Osteoblast (primary cell): ENCODE measurements at regions not wholly inside any gene's neighbourhood (a gene's known extent, or its start where the extent isn't known, plus 50 kb on each side); places are given as distances from the start of the nearest gene placed in this dataset.
A peak's percentile ranks its signal among the peaks of the same experiment; 100 is the strongest.

Experiments
- DNase-seq: peaks from one replicate; pipeline ENCODE4 v3.0.0; 2011; ENCODE audit warnings: low spot score, mixed read lengths; ENCODE audit not compliant: insufficient read length; ENCODE audit errors: missing footprints
- H2AFZ ChIP-seq: 2 replicates; pipeline ENCODE4 v1.6.0; 2011; ENCODE audit warnings: mild to moderate bottlenecking, low read length
- H3K27ac ChIP-seq: 2 replicates; pipeline ENCODE4 v1.5.1; 2011; ENCODE audit warnings: mild to moderate bottlenecking, low read depth, low read length, moderate library complexity
- H3K27me3 ChIP-seq: 2 replicates; pipeline ENCODE4 v1.6.0; 2012; ENCODE audit warnings: mild to moderate bottlenecking, control low read depth, inconsistent platforms, low read length, moderate library complexity; ENCODE audit not compliant: insufficient read depth
- H3K36me3 ChIP-seq: 2 replicates; pipeline ENCODE4 v1.5.1; 2011; ENCODE audit warnings: mild to moderate bottlenecking, low read length, control low read depth, moderate library complexity; ENCODE audit not compliant: insufficient read depth
- H3K4me1 ChIP-seq: 2 replicates; pipeline ENCODE4 v1.5.1; 2011; ENCODE audit warnings: mild to moderate bottlenecking, low read length, control low read depth, moderate library complexity; ENCODE audit not compliant: insufficient read depth
- H3K4me2 ChIP-seq: 2 replicates; pipeline ENCODE4 v1.6.0; 2011; ENCODE audit warnings: mild to moderate bottlenecking, low read length; ENCODE audit not compliant: insufficient read depth
- H3K4me3 ChIP-seq: fragments of 200-600 bp; sonication (generic); 3 replicates; pipeline ENCODE4 v1.5.1; 2012; ENCODE audit warnings: mild to moderate bottlenecking, low read length, inconsistent platforms; ENCODE audit not compliant: insufficient read depth
- H3K79me2 ChIP-seq: 2 replicates; pipeline ENCODE4 v1.6.0; 2012; ENCODE audit warnings: mild to moderate bottlenecking, low read length, control low read depth, inconsistent platforms; ENCODE audit not compliant: insufficient read depth
- H3K9me3 ChIP-seq: 2 replicates; pipeline ENCODE4 v1.5.1; 2011; ENCODE audit warnings: low read depth, low read length, control low read depth
- H4K20me1 ChIP-seq: 2 replicates; pipeline ENCODE4 v1.6.0; 2012; ENCODE audit warnings: mild to moderate bottlenecking, low read length, control low read depth; ENCODE audit not compliant: insufficient read depth
- CTCF ChIP-seq: IDR thresholded peaks from 2 replicates; pipeline ENCODE4 v1.5.1; 2011; ENCODE audit warnings: mild to moderate bottlenecking, low read depth, low read length, moderate library complexity; ENCODE audit errors: extremely low read depth

- no peaks in the 10 kb centered on the region for H3K27me3 ChIP-seq
- no peaks in the 10 kb centered on the region for H3K9me3 ChIP-seq
- no peak for TF ChIP-seq CTCF
- DNase-seq: no peak
- no peak overlapping the region for H3K4me3 ChIP-seq
- H2AFZ ChIP-seq: no peak overlapping the region
- no peak overlapping the region for H3K4me2 ChIP-seq
- no peaks in the 10 kb centered on the region for H3K79me2 ChIP-seq
- no peaks in the 10 kb centered on the region for H3K36me3 ChIP-seq
- H3K27ac ChIP-seq: no peak overlapping the region
- no peaks in the 10 kb centered on the region for H4K20me1 ChIP-seq
- H3K4me1 ChIP-seq: no peaks in the 10 kb centered on the region
These were observed 446.7 kb downstream of the KCTD12 start for GRCh38 chr13:76439546-76439945.

GRCh38 chr13:76438050-76438449 is 448.2 kb downstream of the KCTD12 start:
- H3K4me2 ChIP-seq: no peak overlapping the region
- H3K27me3 ChIP-seq: no peaks in the 10 kb centered on the region
- no peak overlapping the region for H3K4me3 ChIP-seq
- no peak overlapping the region for H2AFZ ChIP-seq
- no peaks in the 10 kb centered on the region for H3K79me2 ChIP-seq
- no peaks in the 10 kb centered on the region for H3K9me3 ChIP-seq
- no peaks in the 10 kb centered on the region for H3K4me1 ChIP-seq
- TF ChIP-seq CTCF: no peak
- no peak for DNase-seq
- H3K27ac ChIP-seq: no peak overlapping the region
- no peaks in the 10 kb centered on the region for H4K20me1 ChIP-seq
- no peaks in the 10 kb centered on the region for H3K36me3 ChIP-seq

- Histone ChIP-seq H4K20me1 (no peaks in the 10 kb centered on the region), H3K36me3 (no peaks in the 10 kb centered on the region), H3K79me2 (no peaks in the 10 kb centered on the region), H3K27ac (no peak overlapping the region), H3K4me1 (no peaks in the 10 kb centered on the region), H3K4me2 (no peak overlapping the region), H3K9me3 (no peaks in the 10 kb centered on the region), H3K4me3 (no peak overlapping the region), H3K27me3 (no peaks in the 10 kb centered on the region), H2AFZ (no peak overlapping the region)
- DNase-seq: peak; percentile 13
- TF ChIP-seq CTCF: no peak
These were observed 460.3 kb downstream of the KCTD12 start for GRCh38 chr13:76425935-76426334.

- Histone ChIP-seq H3K4me3 (no peak overlapping the region), H3K27ac (no peak overlapping the region), H4K20me1 (no peaks in the 10 kb centered on the region), H3K36me3 (no peaks in the 10 kb centered on the region), H3K9me3 (no peaks in the 10 kb centered on the region), H3K4me1 (no peaks in the 10 kb centered on the region), H3K27me3 (no peaks in the 10 kb centered on the region), H3K79me2 (no peaks in the 10 kb centered on the region), H2AFZ (no peak overlapping the region), H3K4me2 (no peak overlapping the region)
- DNase-seq: no peak
- TF ChIP-seq CTCF: no peak
These were observed 465.2 kb downstream of the KCTD12 start for GRCh38 chr13:76421011-76421410.
